Activated naive CD4-positive, alpha-beta T cell treated with anti-CD3 and anti-CD28 coated beads, Interleukin-2, amount 50 U/mL, for 72 hours (primary cell): ENCODE measurements at regions not wholly inside any gene's neighbourhood (a gene's known extent, or its start where the extent isn't known, plus 50 kb on each side); places are given as distances from the start of the nearest gene placed in this dataset.
"Not testable (repeated sequence)": the region's sequence is repeated elsewhere in the genome, so short reads cannot be mapped to it uniquely, and the experiment has no call there.

ENCODE experiments used
- ATAC-seq, 2 donors: fragments of 150-1000 bp; cut with Tn5 transposase; 2 replicates each; pipeline ENCODE4 v1.10.0; 2021; ENCODE audit warnings: mild to moderate bottlenecking in 2 of 2, moderate library complexity in 2 of 2
- DNase-seq, 2 donors: peaks; one replicate each; pipeline ENCODE4 v3.0.0; 2021 to 2022; ENCODE audit warnings: low spot score in 2 of 2
- H3K27ac Mint-ChIP-seq, 2 donors: one replicate each; pipeline ENCODE4 v1.8.0; 2022; ENCODE audit warnings: mild to moderate bottlenecking in 2 of 2, mixed read lengths in 2 of 2
- H3K36me3 Mint-ChIP-seq, 2 donors: one replicate each; pipeline ENCODE4 v1.8.0; 2022; ENCODE audit warnings: mixed read lengths in 2 of 2
- H3K9me3 Mint-ChIP-seq, 2 donors: one replicate each; pipeline ENCODE4 v1.8.0; 2022; ENCODE audit warnings: mixed read lengths in 2 of 2

DNA sequence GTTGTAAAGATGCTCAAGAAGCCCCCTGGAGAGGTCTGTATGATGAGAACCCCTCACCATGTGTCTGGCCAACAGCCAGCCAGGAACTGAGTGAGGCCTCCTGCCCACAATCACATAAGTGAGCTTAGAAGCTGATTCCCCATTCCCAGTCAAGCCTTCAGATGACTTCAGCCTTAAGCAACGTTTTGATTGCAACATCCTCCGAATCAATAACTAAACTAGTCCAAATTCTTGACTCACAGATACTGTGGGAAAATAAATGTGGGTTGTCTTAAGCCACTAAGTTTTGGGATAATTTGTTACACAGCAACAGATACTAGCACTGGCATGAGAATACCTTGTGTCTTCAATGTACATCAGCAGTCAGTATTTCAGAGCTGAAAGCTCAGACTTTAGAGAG is 54.5 kb upstream of the HS3ST4 start:
- ATAC-seq (no peak), DNase-seq (no peak)
- H3K36me3 Mint-ChIP-seq = no peaks in the 10 kb centered on the region
- peaks cover 3 to 13% of the 10 kb centered on the region in 2 donors for H3K9me3 Mint-ChIP-seq
- no peak overlapping the region for H3K27ac Mint-ChIP-seq

DNA sequence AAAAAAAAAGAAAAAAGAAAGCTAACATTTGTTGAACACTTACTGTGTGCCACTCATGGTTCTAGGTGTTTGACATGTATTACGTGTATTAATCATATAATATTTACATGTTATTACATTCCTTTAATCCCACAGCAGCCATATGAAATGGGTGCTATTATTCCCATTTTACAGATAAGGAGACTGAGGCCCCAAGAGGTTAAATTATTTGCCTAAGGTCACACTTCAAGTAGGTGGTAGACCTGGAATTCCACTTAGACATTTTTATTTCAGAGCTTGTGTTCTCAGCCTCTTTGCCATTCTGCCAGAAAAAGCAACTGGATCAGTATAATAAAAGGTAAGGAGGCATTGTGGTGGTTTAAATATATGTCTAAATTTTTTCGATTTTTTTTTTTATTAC is 55.1 kb upstream of the HS3ST4 start:
- ATAC-seq = no peak
- no peaks in the 10 kb centered on the region for H3K36me3 Mint-ChIP-seq
- no peak for DNase-seq
- no peak overlapping the region for H3K27ac Mint-ChIP-seq
- H3K9me3 Mint-ChIP-seq = peaks cover 3 to 13% of the 10 kb centered on the region in 2 donors

DNA sequence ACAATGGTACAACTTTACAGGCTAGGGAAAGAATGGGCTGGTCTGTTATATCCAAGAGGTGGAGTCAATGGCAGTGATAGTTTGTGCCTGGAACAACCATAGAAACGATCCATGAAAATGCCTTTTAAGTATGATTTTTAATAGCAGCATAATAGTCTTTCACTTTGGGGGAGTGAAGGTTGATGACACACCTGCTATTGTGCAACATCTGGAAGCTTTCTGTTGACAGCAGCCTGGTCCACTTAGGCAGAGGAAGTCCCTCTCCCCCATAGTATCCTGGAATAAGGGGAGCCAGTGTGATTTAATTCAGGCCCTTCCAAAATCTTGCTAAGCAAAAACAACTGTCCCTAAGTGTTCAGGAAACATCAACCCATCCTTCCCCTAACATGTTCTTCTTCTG is 56.3 kb upstream of the HS3ST4 start:
- H3K9me3 Mint-ChIP-seq = peaks cover 3 to 13% of the 10 kb centered on the region in 2 donors
- ATAC-seq = no peak
- H3K27ac Mint-ChIP-seq = no peak overlapping the region
- H3K36me3 Mint-ChIP-seq = no peaks in the 10 kb centered on the region
- no peak for DNase-seq

DNA sequence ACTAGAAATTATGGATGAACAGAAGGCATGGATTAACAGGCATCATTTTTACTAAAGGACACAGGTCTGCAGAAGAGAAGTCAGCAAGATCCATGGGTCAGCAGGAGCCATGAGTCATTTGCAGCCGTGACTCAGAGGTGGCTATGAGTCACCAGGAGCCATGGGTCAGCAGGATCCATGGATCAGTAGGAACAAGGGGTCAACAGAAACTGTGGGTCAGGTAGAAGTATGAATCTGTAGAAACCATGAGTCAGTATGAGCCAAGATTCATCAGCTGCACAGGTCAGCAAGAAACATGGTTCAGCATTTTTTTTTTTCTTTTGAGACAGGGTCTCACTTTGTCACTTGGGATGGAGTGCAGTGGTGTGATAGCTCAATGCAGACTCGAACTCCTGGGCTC is 58.2 kb upstream of the HS3ST4 start:
- DNase-seq (no peak), ATAC-seq (no peak)
- Mint-ChIP-seq H3K9me3 (peaks cover 0 to under 1% of the 10 kb centered on the region in 2 donors), H3K27ac (no peak overlapping the region), H3K36me3 (no peaks in the 10 kb centered on the region)

DNA sequence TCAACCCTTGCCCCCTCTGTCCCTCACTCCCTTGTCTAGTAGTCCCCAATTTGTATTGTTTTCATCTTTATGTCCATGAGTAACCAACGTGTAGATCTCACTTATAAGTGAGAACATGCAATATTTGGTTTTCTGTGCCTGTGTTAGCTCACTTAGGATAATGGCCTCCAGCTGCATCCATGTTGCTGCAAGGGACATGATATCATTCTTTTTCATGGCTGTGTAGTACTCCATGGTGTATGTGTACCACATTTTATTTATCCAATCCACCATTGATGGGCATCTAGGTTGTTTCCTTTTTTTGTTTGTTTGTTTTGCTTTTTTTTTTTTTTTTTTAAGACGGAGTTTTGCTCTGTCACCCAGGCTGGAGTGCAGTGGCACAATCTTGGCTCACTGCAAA is 63.0 kb upstream of the HS3ST4 start:
- DNase-seq (no peak), ATAC-seq (no peak)
- Mint-ChIP-seq H3K9me3 (peaks cover 3 to 8% of the 10 kb centered on the region in 2 donors), H3K36me3 (no peaks in the 10 kb centered on the region), H3K27ac (no peak overlapping the region)

DNA sequence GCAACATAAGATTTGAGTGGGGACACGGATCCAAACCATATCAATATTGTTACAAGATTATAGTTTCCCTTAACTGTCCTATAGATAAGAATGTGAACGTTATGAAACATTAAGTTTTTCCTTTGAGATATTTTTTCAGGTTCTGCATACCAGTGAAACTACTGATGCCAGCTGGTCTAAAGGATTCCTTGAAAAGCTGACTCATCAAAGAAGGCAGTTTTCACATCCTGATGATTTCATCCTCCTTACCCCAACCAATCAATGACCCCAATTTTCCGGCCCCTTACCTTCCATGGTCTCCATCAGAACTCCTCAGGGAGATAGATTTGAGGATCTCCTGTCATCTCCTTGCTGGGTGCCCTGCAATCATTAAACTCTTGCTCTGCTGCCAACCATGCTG is 64.1 kb upstream of the HS3ST4 start:
- Mint-ChIP-seq H3K36me3 (no peaks in the 10 kb centered on the region), H3K27ac (no peak overlapping the region), H3K9me3 (peaks cover 3 to 8% of the 10 kb centered on the region in 2 donors)
- no peak for DNase-seq
- ATAC-seq = no peak

DNA sequence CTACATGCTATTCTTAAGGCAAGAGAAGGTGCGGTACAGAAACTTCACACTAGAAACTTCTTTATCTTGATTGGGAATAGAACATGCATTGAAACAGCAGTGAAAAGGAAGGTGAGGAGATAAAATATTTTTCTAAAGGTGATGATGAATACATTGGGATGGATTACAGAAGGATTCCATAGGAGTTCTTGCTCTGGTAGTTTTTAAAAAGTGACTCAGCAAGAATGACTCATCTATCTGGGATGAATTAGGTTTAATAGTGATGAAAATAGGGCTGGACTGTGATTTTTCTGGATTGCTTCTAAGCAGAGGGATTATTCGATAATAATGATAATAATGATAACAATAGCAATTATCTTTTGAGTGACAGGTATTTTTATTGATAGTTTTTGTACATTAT is 65.6 kb upstream of the HS3ST4 start:
- H3K27ac Mint-ChIP-seq = no peak overlapping the region

DNA sequence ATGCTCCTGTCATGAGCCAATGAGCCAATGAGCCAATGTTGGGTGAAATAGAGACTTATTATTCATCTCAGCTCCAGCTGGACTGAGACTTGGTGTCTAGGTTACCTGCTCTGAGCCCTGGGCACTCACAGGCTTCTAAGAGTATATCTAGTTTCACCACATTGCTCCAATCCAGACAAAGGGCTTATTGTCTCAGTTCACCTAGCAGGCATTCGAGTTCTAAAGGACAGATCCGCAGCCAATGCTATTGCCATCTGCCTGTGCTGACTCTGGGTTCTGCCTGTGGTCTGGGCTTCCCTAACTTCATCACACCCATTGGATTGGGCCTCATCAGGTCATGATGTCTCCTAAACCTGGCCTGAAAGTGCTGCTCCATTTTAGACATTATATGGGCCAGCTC is 66.1 kb upstream of the HS3ST4 start:
- no peak overlapping the region for H3K27ac Mint-ChIP-seq
- no peak for DNase-seq
- no peaks in the 10 kb centered on the region for H3K36me3 Mint-ChIP-seq
- no peak for ATAC-seq
- peaks cover 3 to 8% of the 10 kb centered on the region in 2 donors for H3K9me3 Mint-ChIP-seq

More for the DNA sequence above, 65.6 kb upstream of the HS3ST4 start:
- Mint-ChIP-seq H3K36me3 (no peaks in the 10 kb centered on the region), H3K9me3 (peaks cover 3 to 8% of the 10 kb centered on the region in 2 donors)
- DNase-seq (no peak), ATAC-seq (no peak)

DNA sequence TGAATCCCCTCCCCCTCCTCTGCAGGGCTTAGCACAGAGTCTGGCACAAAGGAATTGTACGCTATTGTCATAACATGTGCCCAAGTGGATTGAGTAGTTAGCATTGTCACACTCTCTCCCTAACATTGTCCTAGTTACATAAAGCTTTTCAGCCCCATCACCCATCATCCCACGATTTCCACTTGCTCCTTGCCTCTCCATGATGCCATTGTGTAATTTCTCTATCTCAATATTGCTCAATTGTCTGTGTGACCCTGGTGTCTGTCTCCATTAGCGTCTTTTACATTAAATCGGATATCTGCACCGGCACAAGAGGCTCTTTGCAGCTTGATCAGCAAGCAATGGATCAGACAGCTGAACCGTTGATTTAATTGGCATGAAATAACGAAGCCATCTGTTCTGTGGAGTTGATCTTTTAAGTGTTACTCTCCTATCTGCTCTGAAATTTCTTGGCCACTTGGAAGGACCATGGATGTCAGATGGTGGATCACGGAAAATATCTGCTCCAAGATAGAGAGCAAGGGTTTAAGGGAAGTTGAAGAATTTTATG is 77.0 kb upstream of the HS3ST4 start:
- Mint-ChIP-seq H3K9me3 (no peaks in the 10 kb centered on the region), H3K27ac (no peak overlapping the region)

DNA sequence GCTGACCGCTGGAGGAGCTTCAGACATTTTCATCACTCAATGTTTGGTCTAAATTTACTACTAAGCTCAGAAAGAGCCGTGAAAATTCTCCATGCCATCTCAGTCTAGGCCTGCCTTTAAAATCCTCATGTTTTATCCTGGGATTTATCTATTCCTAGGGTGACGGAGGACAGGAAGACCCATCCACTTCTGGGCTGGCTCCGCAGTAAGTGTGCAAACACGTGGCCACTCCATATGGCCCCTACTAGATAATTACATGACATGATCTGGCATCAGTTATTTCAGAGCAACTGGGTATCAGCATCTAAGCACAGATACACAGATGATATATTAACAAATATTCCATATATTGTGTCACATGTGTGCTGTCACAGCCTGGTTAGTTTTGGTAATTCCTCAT is 77.8 kb upstream of the HS3ST4 start:
- no peak overlapping the region for H3K27ac Mint-ChIP-seq
- H3K36me3 Mint-ChIP-seq = no peaks in the 10 kb centered on the region
- DNase-seq = no peak
- no peak for ATAC-seq
- no peaks in the 10 kb centered on the region for H3K9me3 Mint-ChIP-seq

More for the DNA sequence above, 77.0 kb upstream of the HS3ST4 start:
- DNase-seq = no peak
- H3K36me3 Mint-ChIP-seq = no peaks in the 10 kb centered on the region
- no peak for ATAC-seq

DNA sequence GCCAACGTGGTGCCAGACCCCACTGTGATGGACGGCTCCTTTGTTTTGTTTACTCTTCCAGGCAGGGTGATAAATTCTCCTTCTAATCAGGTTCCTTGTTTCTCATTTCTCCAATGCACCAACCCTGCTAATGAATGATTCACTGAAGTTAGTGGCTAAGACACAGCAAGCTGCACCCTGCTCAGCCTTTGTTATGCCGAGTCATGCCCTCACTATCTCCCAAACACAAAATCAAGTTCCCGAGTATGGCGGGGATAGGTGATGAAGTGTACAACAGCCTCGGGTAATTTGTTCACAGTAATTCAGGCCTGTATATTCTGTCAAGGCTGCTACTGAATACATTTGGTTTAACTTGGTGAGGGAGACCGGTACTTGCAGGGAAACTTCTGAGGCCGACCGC is 83.8 kb upstream of the HS3ST4 start:
- peaks cover 0 to 4% of the 10 kb centered on the region in 2 donors for H3K36me3 Mint-ChIP-seq
- DNase-seq (no peak), ATAC-seq (no peak)
- peaks cover 0 to 6% of the 10 kb centered on the region in 2 donors for H3K9me3 Mint-ChIP-seq
- no peak overlapping the region for H3K27ac Mint-ChIP-seq

DNA sequence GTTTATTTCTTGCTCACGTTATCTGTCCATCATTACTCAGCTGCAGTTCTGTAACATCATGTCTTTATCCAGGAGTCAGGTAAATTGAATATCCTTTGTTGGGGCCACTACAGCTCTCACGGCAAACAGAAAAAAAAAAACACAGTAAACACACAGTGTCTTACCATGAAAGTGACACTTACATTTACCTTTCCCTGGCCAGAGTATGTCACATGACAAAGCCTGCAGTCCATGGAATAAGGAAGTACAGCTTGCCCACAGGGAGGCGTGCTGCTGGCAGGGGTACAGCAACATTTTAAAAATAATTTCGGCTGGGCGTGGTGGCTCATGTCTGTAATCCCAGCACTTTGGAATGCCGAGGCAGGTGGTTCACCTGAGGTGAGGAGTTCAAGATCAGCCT is 85.7 kb upstream of the HS3ST4 start:
- Mint-ChIP-seq H3K27ac (no peak overlapping the region), H3K36me3 (peaks cover 0 to 4% of the 10 kb centered on the region in 2 donors), H3K9me3 (peaks cover 0 to 6% of the 10 kb centered on the region in 2 donors)
- DNase-seq = no peak
- no peak for ATAC-seq

DNA sequence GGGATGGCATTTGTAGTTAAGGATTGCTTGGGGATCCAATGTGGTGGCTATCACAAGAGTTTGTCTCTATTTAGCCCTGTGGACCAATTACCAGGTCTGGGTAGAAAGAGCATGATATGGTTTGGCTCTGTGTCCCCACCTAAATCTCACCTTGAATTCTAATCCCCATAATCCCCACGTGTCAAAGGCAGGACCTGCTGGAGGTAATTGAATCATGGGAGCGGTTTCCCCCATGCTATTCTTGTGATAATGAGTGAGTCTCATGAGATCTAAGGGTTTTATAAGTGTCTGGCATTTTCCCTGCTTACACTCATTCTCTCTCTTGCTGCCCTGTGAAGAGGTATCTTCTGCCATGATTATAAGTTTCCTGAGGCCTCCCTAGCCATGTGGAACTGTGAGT is 86.4 kb upstream of the HS3ST4 start:
- no peak overlapping the region for H3K27ac Mint-ChIP-seq
- peaks cover 0 to 6% of the 10 kb centered on the region in 2 donors for H3K9me3 Mint-ChIP-seq
- DNase-seq = no peak
- no peak for ATAC-seq
- peaks cover 0 to 4% of the 10 kb centered on the region in 2 donors for H3K36me3 Mint-ChIP-seq

DNA sequence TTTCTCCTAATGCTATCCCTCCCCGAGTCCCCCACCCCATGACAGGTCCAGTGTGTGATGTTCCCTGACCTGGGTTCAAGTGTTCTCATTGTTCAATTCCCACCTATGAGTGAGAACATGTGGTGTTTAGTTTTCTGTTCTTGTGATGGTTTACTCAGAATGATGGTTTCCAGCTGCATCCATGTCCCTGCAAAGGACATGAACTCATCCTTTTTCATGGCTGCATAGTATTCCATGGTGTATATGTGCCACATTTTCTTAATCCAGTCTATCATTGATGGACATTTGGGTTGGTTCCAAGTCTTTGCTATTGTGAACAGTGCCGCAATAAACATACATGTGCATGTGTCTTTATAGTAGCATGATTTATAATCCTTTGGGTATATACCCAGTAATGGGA is 90.5 kb upstream of the HS3ST4 start:
- DNase-seq = not testable (repeated sequence)

DNA sequence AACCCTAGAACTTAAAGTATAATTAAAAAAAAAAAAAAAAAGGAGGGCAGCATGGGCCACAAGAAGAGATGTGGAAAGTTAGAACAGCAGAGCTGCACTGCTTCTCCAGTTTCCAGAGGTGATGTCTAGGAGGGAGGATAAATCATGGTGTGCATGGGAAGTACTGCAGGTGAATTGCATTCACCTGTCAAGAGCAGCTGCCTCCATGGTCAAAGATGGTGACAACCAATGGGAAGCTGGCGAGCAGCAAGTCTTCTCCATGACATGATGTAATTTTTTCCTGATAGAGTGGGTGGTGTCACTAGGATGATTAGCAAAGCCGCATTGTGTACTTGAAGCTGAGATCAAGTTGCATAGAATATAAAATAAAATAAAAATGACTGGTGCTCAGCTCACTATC is 95.6 kb upstream of the HS3ST4 start:
- ATAC-seq = no peak
- H3K9me3 Mint-ChIP-seq = peaks cover 0 to 5% of the 10 kb centered on the region in 2 donors
- H3K36me3 Mint-ChIP-seq = no peaks in the 10 kb centered on the region
- DNase-seq = no peak
- H3K27ac Mint-ChIP-seq = no peak overlapping the region

More for the DNA sequence above, 90.5 kb upstream of the HS3ST4 start:
- not testable (repeated sequence) for H3K36me3 Mint-ChIP-seq, H3K27ac Mint-ChIP-seq, ATAC-seq, H3K9me3 Mint-ChIP-seq

DNA sequence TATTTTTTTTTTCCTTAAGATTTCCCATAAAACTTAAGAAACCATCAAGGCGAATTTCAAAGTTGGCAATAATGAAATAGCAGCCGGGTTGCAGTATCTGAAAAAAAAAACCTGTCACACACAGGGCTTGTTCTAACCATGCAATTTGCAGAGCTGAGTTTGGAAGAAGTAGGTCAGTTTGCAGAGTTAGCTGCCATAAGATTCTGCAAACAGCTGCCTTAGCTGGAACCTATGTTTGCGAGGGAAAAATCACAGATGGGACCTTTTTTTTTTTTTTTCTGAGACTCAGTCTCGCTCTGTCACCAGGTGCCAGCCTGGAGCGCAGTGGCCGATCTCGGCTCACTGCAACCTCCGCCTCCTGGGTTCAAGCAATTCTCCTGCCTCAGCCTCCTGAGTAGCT is 98.5 kb upstream of the HS3ST4 start:
- Mint-ChIP-seq H3K36me3 (no peaks in the 10 kb centered on the region), H3K27ac (no peak overlapping the region), H3K9me3 (no peaks in the 10 kb centered on the region)
- ATAC-seq (no peak), DNase-seq (no peak)

DNA sequence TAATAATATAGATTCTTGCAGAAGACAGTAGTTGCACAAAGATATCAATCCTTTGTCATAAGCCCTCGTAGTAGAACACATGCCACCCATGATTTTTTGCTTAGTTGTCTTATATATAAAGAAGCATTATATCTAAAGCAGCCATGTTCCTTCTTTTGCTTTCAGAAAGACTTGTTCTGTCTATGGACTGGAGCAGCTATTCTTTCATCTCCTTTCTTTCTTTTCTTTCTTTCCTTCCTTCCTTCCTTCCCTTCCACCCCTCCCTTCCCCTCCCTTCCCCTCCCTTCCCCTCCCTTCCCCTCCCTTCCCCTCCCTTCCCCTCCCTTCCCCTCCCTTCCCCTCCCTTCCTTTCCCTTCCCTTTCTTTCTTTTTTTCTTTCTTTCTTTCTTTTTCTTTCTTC is 104.0 kb upstream of the HS3ST4 start:
- ATAC-seq = no peak
- Mint-ChIP-seq H3K9me3 (no peaks in the 10 kb centered on the region), H3K36me3 (no peaks in the 10 kb centered on the region), H3K27ac (no peak overlapping the region)
- no peak for DNase-seq

DNA sequence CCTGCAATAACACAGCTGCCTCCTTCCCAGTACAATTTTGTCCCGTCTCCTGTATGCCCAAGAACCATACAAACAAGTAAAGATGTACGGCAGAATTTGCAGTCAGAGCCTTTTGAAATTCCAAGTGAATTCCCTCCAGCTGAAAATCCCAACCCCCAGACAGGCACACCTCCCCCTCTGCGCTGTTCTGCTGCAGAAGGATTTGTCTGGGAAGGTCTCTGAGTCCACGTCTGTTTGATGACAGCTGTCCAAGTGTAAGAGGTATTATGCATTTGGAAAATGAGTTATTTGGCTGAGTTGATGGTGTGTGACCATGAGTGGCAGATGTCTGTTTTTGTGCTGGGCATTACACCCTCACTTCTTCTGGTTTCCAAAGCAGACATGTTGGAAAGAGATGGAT is 104.9 kb upstream of the HS3ST4 start:
- DNase-seq (no peak), ATAC-seq (no peak)
- no peaks in the 10 kb centered on the region for H3K36me3 Mint-ChIP-seq
- H3K9me3 Mint-ChIP-seq = no peaks in the 10 kb centered on the region
- H3K27ac Mint-ChIP-seq = no peak overlapping the region

DNA sequence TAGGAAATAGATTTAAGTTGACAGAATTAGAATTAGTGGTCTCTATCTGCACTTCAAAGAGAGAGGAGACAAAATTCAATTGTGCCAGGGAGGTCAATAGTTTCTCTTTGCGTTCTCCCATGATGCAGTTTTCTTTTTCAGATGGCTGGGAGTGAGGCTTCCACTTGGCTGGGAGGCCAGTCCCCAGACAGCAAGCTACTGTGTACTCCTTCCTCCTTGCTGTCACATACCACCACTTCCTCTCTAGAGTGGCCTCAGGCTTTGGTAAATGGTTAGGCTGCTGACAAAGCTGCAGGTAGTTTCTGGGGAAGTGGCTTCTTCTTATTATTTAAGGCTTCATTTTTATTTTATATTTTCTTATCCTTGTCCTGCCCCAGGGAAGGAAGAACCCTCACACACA is 106.2 kb upstream of the HS3ST4 start:
- no peaks in the 10 kb centered on the region for H3K9me3 Mint-ChIP-seq
- no peak for DNase-seq
- no peak overlapping the region for H3K27ac Mint-ChIP-seq
- no peaks in the 10 kb centered on the region for H3K36me3 Mint-ChIP-seq
- ATAC-seq = no peak
